HEK293 (cell line): ENCODE measurements at regions not wholly inside any gene's neighbourhood (a gene's known extent, or its start where the extent isn't known, plus 50 kb on each side); places are given as distances from the start of the nearest gene placed in this dataset.

Experiments used
- CTCF ChIA-PET: fragments of 350-600 bp; formaldehyde crosslinking; extraction: SDS; loops from one replicate; lab custom pipeline; 2021; ENCODE audit warnings: antibody characterized with exemption; lab: Yijun Ruan, JAX
- POLR2A ChIA-PET: fragments of 300-600 bp; formaldehyde crosslinking; extraction: SDS; loops from one replicate; lab custom pipeline; 2020; ENCODE audit warnings: antibody characterized with exemption, inconsistent platforms; lab: Yijun Ruan, JAX
- H3K27ac ChIP-seq: fragments of 200-500 bp; sonication (Bioruptor generic); 2 replicates; pipeline ENCODE4 v1.5.1; 2014; ENCODE audit warnings: low read depth, low read length, control low read depth, inconsistent platforms; ENCODE audit errors: extremely low read depth
- H3K36me3 ChIP-seq, 2 experiments: fragments of 200-500 bp in 1 of 2; sonication (Bioruptor generic) in 1 of 2; 1 replicate in 1 of 2; 2 replicates in 1 of 2; pipeline ENCODE4 v1.5.1; 2014 to 2017; ENCODE audit warnings: inconsistent platforms in 2 of 2, low read length in 2 of 2; ENCODE audit not compliant: control insufficient read depth in 2 of 2, insufficient read depth in 1 of 2
- H3K4me1 ChIP-seq: fragments of 200-500 bp; sonication (Bioruptor generic); 2 replicates; pipeline ENCODE4 v1.5.1; 2014; ENCODE audit warnings: mild to moderate bottlenecking, low read length, inconsistent platforms; ENCODE audit not compliant: control insufficient read depth, insufficient read depth
- H3K4me3 ChIP-seq: 2 replicates; pipeline ENCODE4 v1.5.1; 2011; ENCODE audit warnings: low read depth, mild to moderate bottlenecking, control low read depth, low read length, moderate library complexity
- H3K9me3 ChIP-seq: fragments of 200-500 bp; sonication (Bioruptor generic); 2 replicates; pipeline ENCODE4 v1.5.1; 2014; ENCODE audit warnings: low read depth, low read length, inconsistent platforms; ENCODE audit not compliant: control insufficient read depth, insufficient read depth
- EGR2 ChIP-seq: fragments of 450-650 bp; formaldehyde crosslinking; IDR thresholded peaks from 2 replicates; pipeline ENCODE4 v1.5.1; 2016; ENCODE audit warnings: low read depth, missing biosample characterization, missing genetic modification characterization
- MEIS1 ChIP-seq: sonication (generic); formaldehyde crosslinking; IDR thresholded peaks from 2 replicates; pipeline ENCODE4 v1.8.1; 2022; ENCODE audit warnings: missing genetic modification reagents, mild to moderate bottlenecking, borderline replicate concordance
- ZBTB1 ChIP-seq: fragments of 450-650 bp; formaldehyde crosslinking; IDR thresholded peaks from 2 replicates; pipeline ENCODE4 v1.5.1; 2016; ENCODE audit warnings: missing biosample characterization, missing genetic modification characterization
- ZEB2 ChIP-seq: fragments of 450-650 bp; formaldehyde crosslinking; IDR thresholded peaks from 2 replicates; pipeline ENCODE4 v1.5.1; 2016; ENCODE audit warnings: missing biosample characterization, missing genetic modification characterization
- ZFP37 ChIP-seq: fragments of 450-650 bp; formaldehyde crosslinking; IDR thresholded peaks from 2 replicates; pipeline ENCODE4 v1.5.1; 2016; ENCODE audit warnings: missing biosample characterization, missing genetic modification characterization
- ZNF10 ChIP-seq: fragments of 450-650 bp; formaldehyde crosslinking; IDR thresholded peaks from 2 replicates; pipeline ENCODE4 v1.5.1; 2017; ENCODE audit warnings: missing biosample characterization, missing genetic modification characterization
- ZNF146 ChIP-seq: fragments of 450-650 bp; formaldehyde crosslinking; IDR thresholded peaks from 2 replicates; pipeline ENCODE4 v1.5.1; 2016; ENCODE audit warnings: missing biosample characterization, missing genetic modification characterization
- ZNF155 ChIP-seq: fragments of 450-650 bp; formaldehyde crosslinking; IDR thresholded peaks from 2 replicates; pipeline ENCODE4 v1.5.1; 2016; ENCODE audit warnings: missing biosample characterization, missing genetic modification characterization
- ZNF169 ChIP-seq: fragments of 450-650 bp; formaldehyde crosslinking; IDR thresholded peaks from 2 replicates; pipeline ENCODE4 v1.5.1; 2016; ENCODE audit warnings: missing biosample characterization, missing genetic modification characterization
- ZNF24 ChIP-seq: fragments of 450-650 bp; formaldehyde crosslinking; IDR thresholded peaks from 2 replicates; pipeline ENCODE4 v1.5.1; 2016; ENCODE audit warnings: missing biosample characterization, missing genetic modification characterization
- ZNF311 ChIP-seq: fragments of 450-650 bp; formaldehyde crosslinking; IDR thresholded peaks from 2 replicates; pipeline ENCODE4 v1.5.1; 2017; ENCODE audit warnings: missing biosample characterization, missing genetic modification characterization, borderline replicate concordance
- ZNF335 ChIP-seq: fragments of 450-650 bp; formaldehyde crosslinking; conservative IDR thresholded peaks from 2 replicates; pipeline ENCODE4 v1.5.1; 2016; ENCODE audit warnings: missing biosample characterization, missing genetic modification characterization
- ZNF514 ChIP-seq: fragments of 450-650 bp; formaldehyde crosslinking; IDR thresholded peaks from 2 replicates; pipeline ENCODE4 v1.5.1; 2016; ENCODE audit warnings: missing biosample characterization, missing genetic modification characterization
- ZNF544 ChIP-seq: fragments of 450-650 bp; formaldehyde crosslinking; IDR thresholded peaks from 2 replicates; pipeline ENCODE4 v1.5.0; 2017; ENCODE audit warnings: missing biosample characterization, missing genetic modification characterization
- ZNF555 ChIP-seq: fragments of 450-650 bp; formaldehyde crosslinking; conservative IDR thresholded peaks from 2 replicates; pipeline ENCODE4 v1.5.1; 2017; ENCODE audit warnings: missing biosample characterization, mild to moderate bottlenecking, missing genetic modification characterization, inconsistent platforms
- ZNF571 ChIP-seq: fragments of 450-650 bp; formaldehyde crosslinking; IDR thresholded peaks from 2 replicates; pipeline ENCODE4 v1.5.0; 2017; ENCODE audit warnings: missing biosample characterization, missing genetic modification characterization
- ZNF776 ChIP-seq: fragments of 450-650 bp; formaldehyde crosslinking; IDR thresholded peaks from 2 replicates; pipeline ENCODE4 v1.5.0; 2017; ENCODE audit warnings: missing biosample characterization, missing genetic modification characterization, borderline replicate concordance
- TF ChIP-seq, protein P1 (sequence below): fragments of 450-650 bp; formaldehyde crosslinking; IDR thresholded peaks from 2 replicates; pipeline ENCODE4 v1.5.1; 2016; ENCODE audit warnings: missing biosample characterization, missing genetic modification characterization
- TF ChIP-seq, protein P2 (sequence below): fragments of 450-650 bp; formaldehyde crosslinking; IDR thresholded peaks from 2 replicates; pipeline ENCODE4 v1.5.1; 2017; ENCODE audit warnings: missing biosample characterization, mild to moderate bottlenecking, missing genetic modification characterization, moderate library complexity
- TF ChIP-seq, protein P3 (sequence below): fragments of 450-650 bp; formaldehyde crosslinking; IDR thresholded peaks from 2 replicates; pipeline ENCODE4 v1.5.1; 2016; ENCODE audit warnings: missing biosample characterization, missing genetic modification characterization
- TF ChIP-seq, protein P4 (sequence below): fragments of 450-650 bp; formaldehyde crosslinking; IDR thresholded peaks from 2 replicates; pipeline ENCODE4 v1.5.1; 2016; ENCODE audit warnings: missing biosample characterization, missing genetic modification characterization
- TF ChIP-seq, protein P5 (sequence below): fragments of 450-650 bp; formaldehyde crosslinking; IDR thresholded peaks from 2 replicates; pipeline ENCODE4 v1.5.1; 2016; ENCODE audit warnings: missing biosample characterization, missing genetic modification characterization

DNA sequence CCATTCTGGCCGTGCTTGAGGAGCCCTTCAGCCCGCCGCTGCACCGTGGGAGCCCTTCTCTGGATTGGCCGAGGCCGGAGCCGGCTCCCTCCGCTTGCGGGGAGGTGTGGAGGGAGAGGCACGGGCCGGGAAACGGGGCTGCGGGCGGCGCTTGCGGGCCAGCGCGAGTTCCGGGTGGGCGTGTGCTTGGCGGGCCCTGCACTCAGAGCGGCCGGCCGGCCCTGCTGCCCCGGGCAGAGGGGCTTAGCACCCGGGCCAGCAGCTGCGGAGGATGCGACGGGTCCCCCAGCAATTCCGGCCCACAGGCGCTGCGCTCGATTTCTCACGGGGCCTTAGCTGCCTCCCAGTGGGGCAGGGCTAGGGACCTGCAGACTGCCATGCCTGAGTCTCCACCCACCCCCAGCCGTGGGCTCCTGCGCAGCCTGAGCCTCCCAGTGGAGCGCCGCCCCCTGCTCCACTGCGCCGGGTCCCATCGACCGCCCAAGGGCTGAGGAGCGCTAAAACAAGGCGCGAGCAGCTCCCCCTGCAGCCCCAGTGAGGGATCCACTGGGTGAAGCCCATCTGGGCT, 76.5 kb downstream of the PCDH20 start:
- Histone ChIP-seq H3K4me3 (no peak overlapping the region), H3K27ac (no peak overlapping the region), H3K9me3 (no peaks in the 10 kb centered on the region), H3K36me3 (no peaks in the 10 kb centered on the region), H3K4me1 (no peaks in the 10 kb centered on the region)
- ChIA-PET CTCF (interaction anchor here (0.6 kb wide), 1 partner anchor 83 kb away, joined by 3 read pairs; no protein-coding TSS in a partner anchor), POLR2A (no interaction called here)
- TF ChIP-seq, protein P1, sequence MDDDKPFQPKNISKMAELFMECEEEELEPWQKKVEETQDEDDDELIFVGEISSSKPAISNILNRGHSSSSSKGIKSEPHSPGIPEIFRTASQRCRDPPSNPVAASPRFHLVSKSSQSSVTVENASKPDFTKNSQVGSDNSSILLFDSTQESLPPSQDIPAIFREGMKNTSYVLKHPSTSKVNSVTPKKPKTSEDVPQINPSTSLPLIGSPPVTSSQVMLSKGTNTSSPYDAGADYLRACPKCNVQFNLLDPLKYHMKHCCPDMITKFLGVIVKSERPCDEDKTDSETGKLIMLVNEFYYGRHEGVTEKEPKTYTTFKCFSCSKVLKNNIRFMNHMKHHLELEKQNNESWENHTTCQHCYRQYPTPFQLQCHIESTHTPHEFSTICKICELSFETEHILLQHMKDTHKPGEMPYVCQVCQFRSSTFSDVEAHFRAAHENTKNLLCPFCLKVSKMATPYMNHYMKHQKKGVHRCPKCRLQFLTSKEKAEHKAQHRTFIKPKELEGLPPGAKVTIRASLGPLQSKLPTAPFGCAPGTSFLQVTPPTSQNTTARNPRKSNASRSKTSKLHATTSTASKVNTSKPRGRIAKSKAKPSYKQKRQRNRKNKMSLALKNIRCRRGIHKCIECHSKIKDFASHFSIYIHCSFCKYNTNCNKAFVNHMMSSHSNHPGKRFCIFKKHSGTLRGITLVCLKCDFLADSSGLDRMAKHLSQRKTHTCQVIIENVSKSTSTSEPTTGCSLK (tag by site-specific recombination): no peak
- TF ChIP-seq ZFP37 (no peak), ZEB2 (tag by site-specific recombination) (no peak)
- TF ChIP-seq, protein P2, sequence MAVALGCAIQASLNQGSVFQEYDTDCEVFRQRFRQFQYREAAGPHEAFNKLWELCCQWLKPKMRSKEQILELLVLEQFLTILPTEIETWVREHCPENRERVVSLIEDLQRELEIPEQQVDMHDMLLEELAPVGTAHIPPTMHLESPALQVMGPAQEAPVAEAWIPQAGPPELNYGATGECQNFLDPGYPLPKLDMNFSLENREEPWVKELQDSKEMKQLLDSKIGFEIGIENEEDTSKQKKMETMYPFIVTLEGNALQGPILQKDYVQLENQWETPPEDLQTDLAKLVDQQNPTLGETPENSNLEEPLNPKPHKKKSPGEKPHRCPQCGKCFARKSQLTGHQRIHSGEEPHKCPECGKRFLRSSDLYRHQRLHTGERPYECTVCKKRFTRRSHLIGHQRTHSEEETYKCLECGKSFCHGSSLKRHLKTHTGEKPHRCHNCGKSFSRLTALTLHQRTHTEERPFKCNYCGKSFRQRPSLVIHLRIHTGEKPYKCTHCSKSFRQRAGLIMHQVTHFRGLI: no peak

DNA sequence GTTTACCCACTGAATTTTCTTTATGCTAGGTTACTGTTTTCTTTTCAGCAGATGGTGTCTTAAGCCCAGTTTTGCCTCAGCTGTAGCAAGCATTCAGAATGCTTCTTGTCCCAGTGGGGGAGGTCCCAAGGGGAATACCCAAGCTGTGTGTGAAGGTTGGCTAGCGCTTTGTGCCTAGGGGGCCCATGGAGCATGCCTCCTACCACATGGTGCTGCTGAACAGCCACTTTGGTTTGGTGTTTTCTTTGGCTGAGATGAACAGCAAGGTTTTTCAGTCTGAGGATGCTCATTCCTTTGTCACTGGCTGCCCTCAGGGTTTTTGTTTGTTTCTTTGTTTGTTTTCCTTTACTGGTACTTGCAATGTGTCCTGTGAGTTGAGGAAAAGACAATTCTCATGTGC, 99.0 kb downstream of the PCDH20 start:
- Histone ChIP-seq H3K36me3 (no peaks in the 10 kb centered on the region), H3K9me3 (no peaks in the 10 kb centered on the region), H3K27ac (no peak overlapping the region), H3K4me1 (no peaks in the 10 kb centered on the region), H3K4me3 (no peak overlapping the region)
- CTCF ChIA-PET: interaction anchor here (0.9 kb wide), 1 partner anchor 15 kb away, joined by 3 read pairs; no protein-coding TSS in a partner anchor
- TF ChIP-seq ZNF311 (no peak), ZNF555 (no peak), EGR2 (no peak), ZBTB1 (tag by site-specific recombination) (no peak), MEIS1 (CRISPR knock-in tag) (no peak), ZNF544 (tag by site-specific recombination) (no peak), ZNF776 (no peak), ZNF335 (tag by site-specific recombination) (no peak), ZNF155 (tag by site-specific recombination) (no peak), ZNF514 (tag by site-specific recombination) (no peak), ZNF169 (no peak), ZNF10 (tag by site-specific recombination) (no peak), ZNF146 (no peak), ZNF571 (tag by site-specific recombination) (no peak), ZNF24 (no peak)
- TF ChIP-seq, protein P3, sequence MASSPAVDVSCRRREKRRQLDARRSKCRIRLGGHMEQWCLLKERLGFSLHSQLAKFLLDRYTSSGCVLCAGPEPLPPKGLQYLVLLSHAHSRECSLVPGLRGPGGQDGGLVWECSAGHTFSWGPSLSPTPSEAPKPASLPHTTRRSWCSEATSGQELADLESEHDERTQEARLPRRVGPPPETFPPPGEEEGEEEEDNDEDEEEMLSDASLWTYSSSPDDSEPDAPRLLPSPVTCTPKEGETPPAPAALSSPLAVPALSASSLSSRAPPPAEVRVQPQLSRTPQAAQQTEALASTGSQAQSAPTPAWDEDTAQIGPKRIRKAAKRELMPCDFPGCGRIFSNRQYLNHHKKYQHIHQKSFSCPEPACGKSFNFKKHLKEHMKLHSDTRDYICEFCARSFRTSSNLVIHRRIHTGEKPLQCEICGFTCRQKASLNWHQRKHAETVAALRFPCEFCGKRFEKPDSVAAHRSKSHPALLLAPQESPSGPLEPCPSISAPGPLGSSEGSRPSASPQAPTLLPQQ (tag by site-specific recombination): no peak
- TF ChIP-seq, protein P2: no peak
- TF ChIP-seq, protein P4, sequence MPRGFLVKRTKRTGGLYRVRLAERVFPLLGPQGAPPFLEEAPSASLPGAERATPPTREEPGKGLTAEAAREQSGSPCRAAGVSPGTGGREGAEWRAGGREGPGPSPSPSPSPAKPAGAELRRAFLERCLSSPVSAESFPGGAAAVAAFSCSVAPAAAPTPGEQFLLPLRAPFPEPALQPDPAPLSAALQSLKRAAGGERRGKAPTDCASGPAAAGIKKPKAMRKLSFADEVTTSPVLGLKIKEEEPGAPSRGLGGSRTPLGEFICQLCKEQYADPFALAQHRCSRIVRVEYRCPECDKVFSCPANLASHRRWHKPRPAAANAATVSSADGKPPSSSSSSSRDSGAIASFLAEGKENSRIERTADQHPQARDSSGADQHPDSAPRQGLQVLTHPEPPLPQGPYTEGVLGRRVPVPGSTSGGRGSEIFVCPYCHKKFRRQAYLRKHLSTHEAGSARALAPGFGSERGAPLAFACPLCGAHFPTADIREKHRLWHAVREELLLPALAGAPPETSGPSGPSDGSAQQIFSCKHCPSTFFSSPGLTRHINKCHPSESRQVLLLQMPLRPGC: no peak
- TF ChIP-seq, protein P5, sequence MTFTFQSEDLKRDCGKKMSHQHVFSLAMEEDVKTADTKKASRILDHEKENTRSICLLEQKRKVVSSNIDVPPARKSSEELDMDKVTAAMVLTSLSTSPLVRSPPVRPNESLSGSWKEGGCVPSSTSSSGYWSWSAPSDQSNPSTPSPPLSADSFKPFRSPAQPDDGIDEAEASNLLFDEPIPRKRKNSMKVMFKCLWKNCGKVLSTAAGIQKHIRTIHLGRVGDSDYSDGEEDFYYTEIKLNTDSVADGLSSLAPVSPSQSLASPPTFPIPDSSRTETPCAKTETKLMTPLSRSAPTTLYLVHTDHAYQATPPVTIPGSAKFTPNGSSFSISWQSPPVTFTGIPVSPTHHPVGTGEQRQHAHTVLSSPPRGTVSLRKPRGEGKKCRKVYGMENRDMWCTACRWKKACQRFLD: no peak
- POLR2A ChIA-PET: no interaction called here
